Smooth muscle cell (in vitro differentiated cells): ENCODE measurements at regions not wholly inside any gene's neighbourhood (a gene's known extent, or its start where the extent isn't known, plus 50 kb on each side); places are given as distances from the start of the nearest gene placed in this dataset.
"Not testable (repeated sequence)": the region's sequence is repeated elsewhere in the genome, so short reads cannot be mapped to it uniquely, and the experiment has no call there.

Experiments
- DNase-seq: peaks from one replicate; lab custom pipeline; 2025; ENCODE audit not compliant: unreplicated experiment; lab: John Stamatoyannopoulos, UW
- H2AFZ ChIP-seq: fragments of 200-600 bp; sonication (generic); 2 replicates; pipeline ENCODE4 v1.6.0; 2016; ENCODE audit warnings: antibody characterized with exemption, low read depth, mild to moderate bottlenecking
- H3F3A ChIP-seq: fragments of 200-600 bp; sonication (generic); 2 replicates; pipeline ENCODE4 v1.6.0; 2017; ENCODE audit warnings: antibody characterized with exemption, low read depth
- H3K27ac ChIP-seq: fragments of 200-600 bp; sonication (generic); 2 replicates; pipeline ENCODE4 v1.5.1; 2016; ENCODE audit warnings: low read depth, mild to moderate bottlenecking
- H3K27me3 ChIP-seq: fragments of 200-600 bp; sonication (generic); 2 replicates; pipeline ENCODE4 v1.6.1; 2016; ENCODE audit warnings: low read depth, mild to moderate bottlenecking
- H3K36me3 ChIP-seq: fragments of 200-600 bp; sonication (generic); 2 replicates; pipeline ENCODE4 v1.5.1; 2016; ENCODE audit warnings: low read depth
- H3K4me1 ChIP-seq: fragments of 200-600 bp; sonication (generic); 2 replicates; pipeline ENCODE4 v1.5.1; 2016; ENCODE audit warnings: low read depth
- H3K4me2 ChIP-seq: fragments of 200-600 bp; sonication (generic); 2 replicates; pipeline ENCODE4 v1.6.0; 2016; ENCODE audit warnings: mild to moderate bottlenecking
- H3K4me3 ChIP-seq: fragments of 200-600 bp; sonication (generic); 2 replicates; pipeline ENCODE4 v1.5.1; 2016; ENCODE audit warnings: mild to moderate bottlenecking
- H3K79me2 ChIP-seq: fragments of 200-600 bp; sonication (generic); 2 replicates; pipeline ENCODE4 v1.6.0; 2016; ENCODE audit warnings: low read depth, mild to moderate bottlenecking
- H3K9ac ChIP-seq: fragments of 200-600 bp; sonication (generic); 2 replicates; pipeline ENCODE4 v1.6.0; 2016; ENCODE audit warnings: low read depth
- H3K9me3 ChIP-seq: fragments of 200-600 bp; sonication (generic); replicated peaks from 2 replicates; pipeline ENCODE4 v1.5.1; 2016; ENCODE audit warnings: low read depth
- H4K20me1 ChIP-seq: fragments of 200-600 bp; sonication (generic); 2 replicates; pipeline ENCODE4 v1.6.0; 2016; ENCODE audit warnings: low read depth
- WGBS: methylation state at CpG from one replicate; pipeline ENCODE4 v1.1.7; 2016; ENCODE audit warnings: low lambda C conversion rate; 5-methylcytosine and 5-hydroxymethylcytosine counted together
- TF ChIP-seq, protein P1 (sequence below): fragments of 200-600 bp; sonication (generic); IDR thresholded peaks from 2 replicates; pipeline ENCODE4 v1.5.1; 2017; ENCODE audit warnings: borderline replicate concordance, mild to moderate bottlenecking, antibody characterized with exemption; ENCODE audit not compliant: insufficient read depth, poor library complexity, severe bottlenecking

DNA sequence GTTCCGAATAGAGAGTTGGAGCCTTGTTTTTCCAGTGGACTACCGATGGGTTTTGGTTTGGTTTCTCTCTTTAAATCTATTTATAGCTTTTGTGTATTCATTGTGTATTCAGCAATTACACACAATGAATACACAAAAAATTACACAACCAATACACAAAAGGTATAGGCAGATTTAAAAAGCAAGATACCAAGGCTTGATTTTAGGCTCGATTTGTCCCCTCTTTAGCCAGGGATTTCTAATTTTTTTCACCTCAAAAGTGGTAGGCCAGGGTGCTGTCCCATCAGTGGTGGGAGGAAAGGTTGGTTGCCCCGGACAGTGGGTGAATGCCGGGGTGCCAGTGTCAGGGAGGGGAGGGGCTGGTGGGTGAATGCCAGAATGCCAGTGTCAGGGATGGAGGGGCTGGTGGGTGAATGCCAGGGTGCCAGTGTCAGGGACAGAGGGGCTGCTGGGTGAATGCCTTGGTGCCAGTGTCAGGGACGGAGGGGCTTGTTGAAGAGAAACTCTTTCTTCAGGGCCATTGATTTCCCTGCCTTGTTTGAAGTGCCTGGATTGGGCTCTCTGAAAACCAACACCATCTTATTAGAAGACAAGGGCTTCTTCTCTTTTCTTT lies 186.2 kb downstream of the GOLGA6L6 start:
- Histone ChIP-seq H3F3A (no peaks in the 10 kb centered on the region), H3K36me3 (no peaks in the 10 kb centered on the region), H3K4me2 (no peak overlapping the region), H3K27me3 (no peaks in the 10 kb centered on the region), H2AFZ (no peak overlapping the region), H3K9ac (no peak overlapping the region), H3K79me2 (no peaks in the 10 kb centered on the region), H4K20me1 (no peaks in the 10 kb centered on the region), H3K27ac (no peak overlapping the region), H3K4me3 (no peak overlapping the region), H3K4me1 (no peaks in the 10 kb centered on the region), H3K9me3 (peaks cover 61% of the 10 kb centered on the region)
- 82% methylated on average over 6 of the region's 6 CpGs for WGBS
- DNase-seq = no peak
- TF ChIP-seq, protein P1, sequence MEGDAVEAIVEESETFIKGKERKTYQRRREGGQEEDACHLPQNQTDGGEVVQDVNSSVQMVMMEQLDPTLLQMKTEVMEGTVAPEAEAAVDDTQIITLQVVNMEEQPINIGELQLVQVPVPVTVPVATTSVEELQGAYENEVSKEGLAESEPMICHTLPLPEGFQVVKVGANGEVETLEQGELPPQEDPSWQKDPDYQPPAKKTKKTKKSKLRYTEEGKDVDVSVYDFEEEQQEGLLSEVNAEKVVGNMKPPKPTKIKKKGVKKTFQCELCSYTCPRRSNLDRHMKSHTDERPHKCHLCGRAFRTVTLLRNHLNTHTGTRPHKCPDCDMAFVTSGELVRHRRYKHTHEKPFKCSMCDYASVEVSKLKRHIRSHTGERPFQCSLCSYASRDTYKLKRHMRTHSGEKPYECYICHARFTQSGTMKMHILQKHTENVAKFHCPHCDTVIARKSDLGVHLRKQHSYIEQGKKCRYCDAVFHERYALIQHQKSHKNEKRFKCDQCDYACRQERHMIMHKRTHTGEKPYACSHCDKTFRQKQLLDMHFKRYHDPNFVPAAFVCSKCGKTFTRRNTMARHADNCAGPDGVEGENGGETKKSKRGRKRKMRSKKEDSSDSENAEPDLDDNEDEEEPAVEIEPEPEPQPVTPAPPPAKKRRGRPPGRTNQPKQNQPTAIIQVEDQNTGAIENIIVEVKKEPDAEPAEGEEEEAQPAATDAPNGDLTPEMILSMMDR = no peak

DNA sequence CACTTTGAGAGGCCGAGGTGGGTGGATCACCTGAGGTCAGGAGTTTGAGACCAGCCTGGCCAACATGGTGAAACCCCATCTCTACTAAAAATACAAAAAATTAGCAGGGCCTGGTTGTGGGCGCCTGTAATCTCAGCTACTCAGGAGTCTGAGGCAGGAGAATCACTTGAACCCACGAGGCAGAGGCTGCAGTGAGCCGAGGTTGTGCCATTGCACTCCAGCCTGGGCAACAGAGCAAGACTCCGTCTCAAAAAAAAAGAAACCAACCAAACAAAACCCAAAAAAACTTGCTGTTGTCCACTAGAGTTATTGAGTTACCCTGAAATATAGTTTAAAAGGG lies 186.7 kb downstream of the GOLGA6L6 start:
- H3K4me3 ChIP-seq, DNase-seq, H3K36me3 ChIP-seq, H3K79me2 ChIP-seq, H4K20me1 ChIP-seq, H3F3A ChIP-seq, H3K27me3 ChIP-seq, H3K4me2 ChIP-seq, H3K4me1 ChIP-seq, H3K9ac ChIP-seq, H2AFZ ChIP-seq, H3K27ac ChIP-seq: not testable (repeated sequence)
- WGBS = 57% methylated on average over 5 of the region's 5 CpGs
- H3K9me3 ChIP-seq = peaks cover 61% of the 10 kb centered on the region

DNA sequence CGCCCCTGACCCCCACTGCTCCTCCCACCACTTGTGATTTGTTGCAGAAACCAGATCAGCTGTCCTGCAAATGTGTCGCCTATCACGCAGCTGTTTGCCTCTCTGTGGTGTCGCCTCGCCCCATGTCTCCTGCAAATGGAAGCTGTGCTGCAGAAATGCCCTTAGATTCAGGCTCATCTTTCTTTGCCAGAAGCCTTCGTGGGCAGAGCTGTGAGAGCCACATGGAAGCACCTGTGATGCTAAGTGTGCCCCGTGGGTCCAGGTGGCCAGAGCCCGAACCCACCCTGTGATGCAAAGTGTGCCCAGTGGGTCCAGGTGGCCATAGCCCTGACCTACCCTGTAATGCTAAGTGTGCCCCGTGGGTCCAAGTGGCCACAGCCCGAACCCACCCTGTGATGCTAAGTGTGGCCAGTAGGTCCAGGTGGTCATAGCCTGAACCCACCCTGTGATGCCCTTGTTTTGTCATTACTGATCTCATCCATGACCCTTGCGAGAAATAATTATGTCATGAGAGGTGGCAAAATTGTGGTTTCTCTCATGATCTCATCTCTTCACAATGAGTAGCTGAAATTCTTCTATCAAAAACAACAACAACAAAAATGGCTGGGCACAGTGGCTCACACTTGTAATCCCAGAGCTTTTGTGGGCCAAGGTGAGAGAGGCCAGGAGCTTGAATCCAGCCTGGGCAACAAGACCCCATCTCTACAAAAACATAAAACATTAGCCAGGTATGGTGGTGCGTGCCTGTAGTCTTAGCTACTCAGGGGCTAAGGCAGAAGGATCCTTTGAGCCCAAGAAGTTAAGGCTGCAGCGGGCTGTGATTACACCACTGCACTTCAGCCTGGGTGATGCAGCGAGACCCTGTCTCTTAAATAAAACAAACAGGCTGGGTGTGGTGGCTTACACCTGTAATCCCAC lies 187.4 kb downstream of the GOLGA6L6 start:
- Histone ChIP-seq H3K27me3 (no peaks in the 10 kb centered on the region), H3K4me3 (no peak overlapping the region), H2AFZ (no peak overlapping the region), H3K9me3 (peaks cover 65% of the 10 kb centered on the region), H3F3A (no peaks in the 10 kb centered on the region), H3K4me1 (no peaks in the 10 kb centered on the region), H4K20me1 (no peaks in the 10 kb centered on the region), H3K9ac (no peak overlapping the region), H3K4me2 (no peak overlapping the region), H3K36me3 (no peaks in the 10 kb centered on the region), H3K27ac (no peak overlapping the region), H3K79me2 (no peaks in the 10 kb centered on the region)
- DNase-seq = no peak
- 67% methylated on average over 14 of the region's 14 CpGs for WGBS
- TF ChIP-seq, protein P1 = no peak

DNA sequence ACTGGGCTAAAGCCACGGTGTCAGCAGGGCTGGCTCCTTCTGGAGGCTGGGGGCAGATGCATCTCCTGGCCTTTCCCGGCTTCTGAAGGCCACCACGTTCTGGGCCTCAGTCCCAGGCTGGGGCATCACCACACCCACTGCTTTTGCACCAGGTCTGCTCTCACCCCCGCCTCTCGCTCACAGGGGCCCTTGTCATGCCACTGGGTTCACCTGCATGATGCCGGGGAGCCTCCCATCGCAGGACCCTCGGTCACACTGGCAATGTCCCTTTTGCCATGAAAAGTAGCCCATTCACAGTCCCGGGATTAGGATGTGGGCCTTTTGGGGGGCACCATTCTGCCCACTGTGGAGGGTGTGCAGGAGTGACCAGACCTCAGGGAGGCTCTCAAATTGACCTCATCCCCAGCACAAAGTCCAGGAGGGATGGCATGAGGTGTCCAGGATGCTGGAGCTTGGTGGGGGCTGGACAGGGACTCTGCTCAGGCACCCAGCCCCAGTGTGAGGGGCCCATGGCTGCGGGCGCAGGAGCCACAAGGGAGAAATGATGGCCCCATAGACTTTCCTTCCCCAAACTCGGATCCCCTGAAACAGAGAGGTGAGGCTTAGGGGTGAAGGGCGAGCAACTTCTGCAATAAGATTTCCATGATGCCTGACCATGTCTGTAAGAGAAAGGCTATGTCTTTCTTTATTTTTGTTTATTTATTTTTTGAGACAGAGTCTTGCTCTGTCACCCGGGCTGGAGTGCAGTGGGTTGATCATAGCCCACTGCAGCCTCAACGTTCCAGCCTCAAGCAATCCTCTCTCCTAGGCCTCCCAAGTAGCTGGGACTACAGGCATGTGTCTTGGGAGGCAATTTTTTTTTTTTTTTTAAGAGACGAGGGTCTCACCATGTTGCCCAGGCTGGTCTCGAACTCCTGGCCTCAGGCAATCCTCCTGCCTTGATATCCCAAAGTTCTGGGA lies 189.1 kb downstream of the GOLGA6L6 start:
- H3K4me2 ChIP-seq = no peak overlapping the region
- H3K4me1 ChIP-seq = no peaks in the 10 kb centered on the region
- H3K27ac ChIP-seq = no peak overlapping the region
- H4K20me1 ChIP-seq = no peaks in the 10 kb centered on the region
- no peaks in the 10 kb centered on the region for H3K79me2 ChIP-seq
- H3K9ac ChIP-seq = no peak overlapping the region
- H3K36me3 ChIP-seq = no peaks in the 10 kb centered on the region
- H3K4me3 ChIP-seq = no peak overlapping the region
- H2AFZ ChIP-seq = no peak overlapping the region
- peaks cover 76% of the 10 kb centered on the region for H3K9me3 ChIP-seq
- 68% methylated on average over 17 of the region's 17 CpGs for WGBS
- TF ChIP-seq, protein P1 = no peak
- no peak for DNase-seq
- no peaks in the 10 kb centered on the region for H3K27me3 ChIP-seq
- H3F3A ChIP-seq = no peaks in the 10 kb centered on the region
